ENCODE measurements at regions not wholly inside any gene's neighbourhood (a gene's known extent, or its start where the extent isn't known, plus 50 kb on each side); places are given as distances from the start of the nearest gene placed in this dataset.

GRCh38 chr2:104786204-104786603 lies 67.7 kb upstream of the POU3F3 start:
- no peak for DNase-seq

GRCh38 chr2:104786821-104787220 lies 67.1 kb upstream of the POU3F3 start:
- DNase-seq: no peak

DNA sequence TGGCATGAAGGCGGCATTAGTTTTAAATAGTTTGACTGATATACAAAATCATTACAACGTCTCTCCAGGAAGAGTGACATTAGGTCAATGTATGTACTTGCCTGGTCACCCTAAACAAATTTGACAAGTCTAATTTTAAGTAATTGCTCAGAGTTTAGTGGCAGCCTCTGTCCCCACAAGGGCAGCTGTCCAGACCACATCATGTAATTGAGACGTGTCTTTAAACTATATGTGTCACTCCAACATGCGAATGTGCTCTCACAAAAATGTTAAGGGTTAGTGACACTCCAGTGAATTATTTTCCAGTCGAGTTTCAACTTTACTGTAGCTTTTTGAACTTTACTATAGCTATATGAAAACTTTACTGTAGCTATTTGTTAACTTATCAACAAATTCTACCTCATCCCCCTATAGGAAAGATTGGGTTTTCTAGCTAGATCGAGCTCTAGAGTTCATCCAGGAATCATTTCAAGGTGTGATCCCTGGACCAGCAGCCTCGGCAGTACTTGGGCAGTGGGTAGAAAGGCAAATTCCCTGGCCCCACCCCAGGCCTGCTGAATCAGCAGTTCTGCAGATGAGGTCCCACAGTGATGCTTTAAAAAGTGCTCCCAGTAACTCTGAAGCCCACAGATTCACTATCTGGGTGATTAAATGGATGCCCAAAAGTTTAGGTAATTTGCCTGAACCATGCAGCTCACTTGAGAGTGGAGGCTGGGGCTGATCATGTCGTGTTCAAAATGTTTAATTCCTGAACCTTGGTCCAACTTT lies 66.4 kb upstream of the POU3F3 start:
- DNase-seq: no peak

DNA sequence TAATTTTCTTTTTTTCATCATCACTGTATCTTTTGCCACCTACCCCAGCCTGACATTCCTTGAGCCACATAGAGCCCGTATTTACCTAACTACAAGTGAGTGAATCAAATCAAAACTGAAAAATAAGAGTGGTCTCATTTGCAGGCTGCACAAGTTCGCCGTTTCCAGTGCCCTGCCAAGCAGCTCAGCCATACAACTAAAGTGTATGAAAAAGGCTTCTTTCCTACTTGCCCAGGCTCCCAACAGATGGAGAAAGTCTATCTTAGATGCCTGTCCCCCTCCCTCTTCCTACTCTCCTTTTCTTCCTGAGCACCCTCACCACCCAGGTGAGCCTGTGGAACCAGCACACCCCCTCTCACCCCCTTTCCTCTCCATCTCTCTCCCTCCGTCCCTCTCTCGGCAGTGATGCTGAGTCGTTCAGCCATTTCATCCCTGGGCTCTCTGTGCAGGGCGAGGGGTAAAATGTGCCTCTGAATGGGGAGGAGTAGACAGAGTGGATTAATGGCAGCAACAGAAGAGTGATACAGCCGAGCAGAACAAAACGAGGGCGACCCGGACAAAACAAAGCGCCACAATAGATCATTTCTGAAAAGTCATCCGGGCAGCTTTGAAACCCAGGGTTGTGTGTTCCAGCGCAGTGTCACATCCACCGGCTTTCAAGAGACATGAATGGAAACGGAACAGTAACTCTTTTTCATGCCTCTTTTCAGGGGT lies 65.0 kb upstream of the POU3F3 start:
- DNase-seq: no peak

DNA sequence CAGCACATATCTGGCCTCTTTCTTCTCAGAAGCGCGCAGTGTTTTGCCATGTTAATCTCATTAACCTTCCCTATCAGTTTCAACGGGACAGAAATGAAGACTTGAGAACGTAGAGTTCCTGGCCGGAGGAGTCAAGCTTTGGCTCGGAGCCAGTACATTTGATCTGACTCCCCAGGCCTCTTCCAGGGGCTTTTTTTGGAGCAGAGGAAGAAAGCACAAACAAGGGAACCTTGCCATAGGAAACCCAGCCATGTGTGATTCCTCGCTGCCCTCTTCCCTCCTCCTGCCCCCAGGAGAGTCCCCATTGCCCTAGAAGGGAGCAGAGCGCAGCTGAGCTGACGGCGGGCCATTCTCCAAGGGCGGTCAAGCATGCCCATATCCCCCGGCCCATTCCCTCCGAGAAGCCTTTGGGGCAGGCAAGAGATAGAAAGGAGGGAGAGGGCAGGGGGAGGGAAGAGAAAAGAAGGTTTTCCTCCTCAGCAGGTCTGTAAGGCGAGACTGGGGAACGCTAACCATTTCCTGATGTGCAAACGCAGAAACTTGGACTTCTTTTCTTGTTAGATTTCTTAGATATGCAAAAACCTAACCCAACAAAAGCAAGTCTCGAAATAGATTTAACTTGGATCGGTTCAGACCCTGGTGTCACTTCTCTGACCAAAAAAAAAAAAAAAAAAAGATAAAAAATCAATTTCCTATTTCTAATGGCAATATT lies 63.7 kb upstream of the POU3F3 start:
- no peak for DNase-seq

DNA sequence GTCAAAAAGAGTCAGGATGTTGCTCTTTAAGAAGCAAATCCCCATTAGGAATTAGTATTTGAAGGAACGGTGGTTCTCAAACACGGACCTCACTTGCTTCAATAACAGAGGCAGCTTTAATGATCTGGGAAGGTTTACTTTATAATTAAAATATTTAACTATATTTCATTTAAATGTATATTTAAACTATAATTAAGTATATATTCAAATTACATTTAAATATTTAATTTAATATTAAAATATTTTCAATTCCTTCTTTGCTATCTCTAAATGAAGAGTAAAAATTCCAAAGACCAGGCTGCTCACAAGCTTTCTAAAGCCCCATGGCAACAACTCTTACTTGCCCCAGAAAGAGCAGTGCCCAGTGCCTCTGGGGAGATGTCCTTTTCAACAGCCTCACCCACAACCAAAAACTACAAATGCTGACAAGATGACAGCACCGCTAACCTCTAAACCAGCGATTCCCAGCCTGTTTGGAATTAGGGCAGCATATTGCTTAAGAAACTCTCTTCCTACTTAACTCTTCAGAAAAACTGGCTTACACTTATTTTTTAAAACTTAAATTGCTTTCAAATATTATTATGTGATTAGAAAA lies 62.9 kb upstream of the POU3F3 start:
- DNase-seq: no peak

GRCh38 chr2:104793966-104794365 lies 59.9 kb upstream of the POU3F3 start:
- DNase-seq: no peak

- DNase-seq: no peak
Measured at GRCh38 chr2:104794441-104794840, 59.5 kb upstream of the POU3F3 start.
